Fibroblast of skin of left quadriceps (primary cell): ENCODE measurements at regions not wholly inside any gene's neighbourhood (a gene's known extent, or its start where the extent isn't known, plus 50 kb on each side); places are given as distances from the start of the nearest gene placed in this dataset.

Experiments
- DNase-seq, 2 experiments: peaks; one replicate each; pipeline ENCODE4 v3.0.0-alpha.2; 2013; ENCODE audit warnings: low read depth in 2 of 2

DNA sequence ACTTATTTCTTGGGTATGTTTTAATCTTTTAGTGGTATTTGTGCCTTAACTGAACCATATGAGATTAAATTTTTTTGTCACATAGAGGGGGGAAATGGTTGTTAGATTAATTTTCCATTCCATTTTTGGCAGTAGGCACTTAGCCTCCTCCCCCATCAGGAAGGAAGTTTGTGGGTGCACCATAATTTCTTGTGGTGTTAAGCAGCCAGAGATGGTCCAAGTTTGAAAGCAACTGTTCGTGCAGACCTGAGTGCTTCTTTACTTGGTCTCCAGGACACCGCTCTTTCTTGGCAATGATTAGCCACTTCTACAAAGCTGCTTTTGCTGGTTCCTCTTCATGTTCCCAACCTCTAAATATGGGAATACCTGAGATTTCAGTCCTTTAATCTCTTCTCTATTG is 92.7 kb upstream of the RPL34 start:
- DNase-seq, result no peak

DNA sequence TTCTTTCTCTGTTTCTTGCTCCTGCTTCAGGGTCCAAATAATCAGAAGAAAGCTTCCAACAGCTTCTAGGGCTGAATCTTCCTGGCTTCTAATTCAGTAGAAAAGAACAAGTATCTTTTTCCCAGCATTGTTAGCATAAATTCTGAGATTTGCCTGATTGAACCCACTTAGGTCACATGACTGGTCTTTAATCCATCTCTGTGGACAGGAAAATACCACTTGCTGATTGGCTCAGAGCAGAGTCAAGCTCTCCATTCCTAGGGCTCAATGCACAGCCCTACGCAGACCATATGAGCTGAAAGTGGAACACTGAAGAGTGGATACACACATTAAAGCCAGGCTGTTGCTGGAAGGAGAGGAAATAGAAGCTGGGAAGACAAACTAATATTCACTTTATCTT is 99.6 kb upstream of the RPL34 start:
- DNase-seq, result no peak

DNA sequence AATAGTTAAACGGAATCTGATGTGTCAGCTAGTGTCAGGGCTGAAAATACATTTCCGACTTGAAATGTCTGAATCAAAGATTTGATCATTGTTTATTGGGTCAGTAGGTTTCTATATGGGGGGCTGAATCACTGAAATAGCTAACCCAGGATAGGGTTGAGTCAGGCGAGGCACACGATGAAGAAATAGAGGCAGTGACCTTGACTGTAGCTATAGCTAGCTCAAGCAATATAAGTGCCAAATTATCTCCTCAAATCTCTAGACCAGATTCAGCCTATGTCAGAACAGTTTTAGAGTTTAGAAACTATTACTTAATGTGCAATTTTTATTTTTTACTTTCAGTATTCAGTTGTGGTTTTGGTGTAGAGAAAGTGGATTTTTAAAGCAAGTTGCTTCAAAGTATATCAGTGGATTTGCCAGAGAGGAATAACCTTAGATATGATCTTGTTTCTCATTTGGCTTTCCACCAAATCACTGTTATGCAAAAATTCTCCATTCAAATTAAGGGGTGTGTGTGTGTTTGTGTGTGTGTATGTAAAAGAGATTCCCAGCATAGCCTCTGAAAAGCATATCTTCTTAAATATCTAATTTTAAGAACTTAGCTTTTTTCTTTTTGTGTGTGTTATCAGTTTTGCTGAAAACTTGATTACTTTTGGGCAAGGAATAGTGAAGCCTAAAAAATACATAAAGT is 100.3 kb upstream of the RPL34 start:
- no peak for DNase-seq

DNA sequence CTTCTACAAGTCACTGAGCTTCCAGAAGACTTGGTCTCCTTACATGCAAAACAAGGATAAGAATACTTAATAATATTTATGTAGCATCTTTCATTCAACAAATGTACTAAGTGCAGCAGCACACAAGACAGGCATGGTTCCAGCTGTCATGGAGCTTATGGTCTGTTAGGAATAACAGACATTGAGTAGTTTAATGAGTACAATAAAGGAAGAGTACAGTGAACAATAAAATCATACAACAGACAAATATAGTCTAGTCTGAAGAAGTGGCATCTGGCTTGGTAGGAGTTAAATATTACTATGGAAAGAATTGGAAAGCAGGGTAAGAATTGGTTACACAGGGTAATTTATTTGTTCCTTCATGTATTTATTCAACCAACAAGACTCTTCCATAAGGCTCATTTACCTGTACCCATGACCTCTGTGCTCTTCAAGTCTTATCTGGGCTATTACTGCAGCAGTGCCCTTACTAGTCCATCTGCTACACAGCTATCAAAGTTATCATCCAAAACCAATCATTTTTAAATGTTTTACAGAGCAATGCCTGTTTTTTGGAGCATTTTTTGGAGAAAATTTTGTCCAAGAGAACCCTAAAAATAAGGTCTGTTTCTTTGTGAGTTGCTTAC is 101.1 kb upstream of the RPL34 start:
- DNase-seq, result no peak

DNA sequence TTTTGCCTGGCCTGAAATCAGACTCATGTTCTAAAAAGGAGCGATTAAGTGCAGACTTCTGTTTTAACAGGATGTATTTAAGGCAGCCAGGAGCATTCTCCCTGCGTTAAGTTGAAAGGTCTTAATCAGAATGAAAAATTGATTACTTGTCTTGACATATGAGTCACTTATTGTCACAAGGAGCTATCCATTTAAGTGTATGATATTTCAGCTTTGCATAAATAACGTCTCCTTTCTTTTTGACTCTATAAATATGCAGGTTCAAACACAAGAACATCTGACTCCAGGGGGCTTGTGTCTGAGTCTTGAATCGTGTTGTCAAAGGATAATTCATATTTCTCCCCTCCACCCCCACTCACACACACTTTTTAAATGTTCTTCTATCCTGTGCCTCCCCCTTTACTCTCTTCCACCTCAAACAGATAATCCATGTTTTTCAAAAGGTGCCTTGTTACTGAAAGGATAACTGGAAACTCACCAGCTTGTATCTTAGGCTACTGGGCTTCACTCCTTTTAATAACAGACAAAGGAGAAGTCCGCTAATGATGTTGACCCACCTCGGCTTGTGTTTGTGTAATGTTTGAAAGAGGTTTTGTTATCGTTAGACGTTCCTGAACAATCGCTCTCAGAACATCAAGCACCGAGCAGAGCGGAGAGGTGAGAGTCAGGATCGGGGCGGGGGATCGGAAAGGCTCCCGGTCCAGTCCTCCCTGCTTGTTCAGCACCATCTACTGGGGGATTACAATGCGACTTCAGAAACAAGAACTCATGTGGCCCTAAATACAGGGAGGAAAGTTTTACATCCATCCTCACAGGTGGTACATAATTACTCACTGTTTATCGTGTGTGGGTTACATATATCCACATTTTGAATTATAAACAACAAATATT is 107.5 kb upstream of the RPL34 start:
- DNase-seq, result peak; percentile 15 to 27

DNA sequence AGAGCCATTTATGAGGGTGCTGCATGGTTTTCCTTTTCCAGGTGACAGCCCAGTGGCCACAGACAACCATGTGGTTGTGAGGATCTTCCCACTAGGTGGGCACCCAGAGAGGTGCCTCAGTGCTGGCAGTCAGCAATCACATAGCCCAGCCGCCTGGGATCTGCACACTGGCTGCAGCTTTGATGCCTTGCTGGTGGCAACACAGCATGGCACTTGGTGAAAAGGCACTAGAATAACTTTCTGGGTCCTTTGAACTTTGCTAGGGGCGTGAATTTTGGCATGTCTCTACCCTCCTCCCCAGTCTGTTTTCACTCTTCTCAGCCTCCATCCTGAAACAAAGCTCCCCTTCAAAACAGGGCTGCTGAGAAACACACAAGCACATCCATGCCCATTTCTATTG is 108.8 kb upstream of the RPL34 start:
- DNase-seq, result no peak

DNA sequence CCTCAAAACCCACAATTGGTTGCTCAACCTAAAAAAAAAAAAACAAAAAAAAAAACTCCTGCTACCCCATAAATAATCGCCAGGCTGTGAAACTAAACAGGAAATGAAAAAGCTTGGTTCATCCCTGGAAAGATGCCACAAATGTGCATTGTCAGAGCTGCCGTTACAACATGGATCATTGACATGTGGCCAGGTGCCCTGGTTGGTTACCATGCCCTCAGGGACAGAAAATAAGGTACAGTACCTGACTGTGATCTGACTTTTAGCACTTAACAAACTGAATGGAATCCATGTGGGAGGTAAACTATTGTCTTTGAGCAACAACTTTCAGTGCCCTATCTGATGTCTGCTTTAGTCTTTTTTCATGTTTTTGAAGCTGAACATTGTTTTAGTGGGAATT is 118.0 kb upstream of the RPL34 start:
- no peak for DNase-seq

DNA sequence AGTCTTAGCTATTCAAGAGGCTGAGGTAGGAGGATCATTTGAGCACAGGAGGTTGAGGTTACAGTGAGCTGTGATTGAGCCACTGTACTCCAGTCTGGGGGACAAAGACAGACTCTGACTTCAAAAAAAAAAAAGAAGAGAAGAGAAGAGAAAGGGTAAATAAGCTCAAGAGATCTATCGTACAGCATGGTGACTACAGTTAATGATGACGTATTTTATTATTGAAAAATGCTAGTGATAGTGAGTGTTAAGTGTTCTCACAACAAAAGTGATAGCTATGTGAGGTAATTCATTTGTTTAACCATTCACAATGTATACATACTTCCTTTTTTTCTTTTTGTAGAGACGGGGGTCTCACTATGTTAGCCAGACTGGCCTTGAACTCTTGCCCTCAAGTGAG is 121.5 kb upstream of the RPL34 start:
- no peak for DNase-seq

DNA sequence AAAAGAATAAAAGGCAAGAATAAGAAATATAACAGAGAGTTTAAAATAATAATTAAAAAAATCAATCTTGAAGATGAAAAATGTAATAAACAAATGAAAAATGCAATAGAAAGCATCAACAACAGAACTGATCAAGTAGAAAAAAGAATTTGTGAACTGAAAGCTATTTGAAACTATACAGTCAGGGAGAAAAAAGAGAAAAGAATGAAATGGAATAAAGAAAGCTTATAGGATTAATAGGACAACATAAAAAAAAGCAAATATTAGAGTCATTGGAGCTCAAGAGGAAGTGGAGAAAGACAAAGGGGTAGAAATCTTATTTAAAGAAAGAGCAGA is 126.8 kb upstream of the RPL34 start:
- no peak for DNase-seq

DNA sequence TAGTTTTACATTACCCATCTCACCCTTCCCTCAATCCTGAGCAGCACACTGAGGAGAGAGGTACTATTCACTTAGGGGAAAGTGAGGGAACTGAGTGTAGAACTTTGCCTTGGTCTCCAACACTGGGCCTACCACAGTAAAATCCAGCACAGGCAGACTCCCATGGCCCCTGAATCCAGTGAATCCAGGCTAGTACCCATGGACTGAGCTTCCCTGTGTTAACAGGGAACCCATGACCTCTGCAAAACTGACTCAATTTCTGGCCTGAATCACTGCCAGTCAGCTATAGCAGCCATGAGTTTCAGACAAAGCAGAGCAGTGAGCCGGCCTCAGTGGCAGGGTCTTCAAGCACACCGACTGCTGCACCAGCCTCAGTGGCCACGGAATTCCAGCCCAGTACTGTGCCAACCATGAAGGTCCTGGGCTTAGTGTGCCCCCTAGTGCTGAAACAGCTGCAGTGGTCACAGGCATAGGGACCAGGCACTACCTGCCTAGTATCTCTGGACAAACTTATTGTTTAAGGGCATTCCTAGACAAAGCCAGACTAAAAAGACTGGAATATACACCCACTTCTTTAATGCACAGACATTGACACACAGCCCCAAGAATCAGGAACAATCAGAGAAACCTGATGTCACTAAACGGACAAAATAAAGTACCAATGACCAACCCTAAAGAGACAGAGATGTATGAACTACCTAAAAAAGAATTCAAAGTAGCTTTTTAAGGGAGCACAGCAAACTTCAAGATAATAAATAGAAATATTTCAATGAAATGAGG is 127.4 kb upstream of the RPL34 start:
- DNase-seq, result no peak

DNA sequence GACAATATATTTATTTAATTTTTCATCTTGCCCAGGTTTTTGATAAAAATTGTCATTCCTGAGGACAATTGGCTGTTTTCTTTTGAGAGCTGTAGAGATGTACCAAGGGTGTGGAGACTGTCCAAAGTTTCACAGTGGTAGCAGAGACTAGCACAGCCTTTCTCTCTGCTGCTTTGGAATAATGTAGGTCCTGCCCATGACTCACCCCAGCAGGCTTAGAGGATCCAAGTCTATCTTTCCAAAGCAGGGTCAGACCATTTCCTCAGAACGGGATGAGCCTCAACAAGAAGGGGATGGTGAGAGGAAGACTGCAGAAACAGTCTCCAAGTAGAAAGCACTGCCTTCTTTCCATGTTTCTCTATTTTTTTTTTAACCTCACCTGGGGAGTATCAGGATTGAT is 131.5 kb upstream of the RPL34 start:
- DNase-seq, result no peak

DNA sequence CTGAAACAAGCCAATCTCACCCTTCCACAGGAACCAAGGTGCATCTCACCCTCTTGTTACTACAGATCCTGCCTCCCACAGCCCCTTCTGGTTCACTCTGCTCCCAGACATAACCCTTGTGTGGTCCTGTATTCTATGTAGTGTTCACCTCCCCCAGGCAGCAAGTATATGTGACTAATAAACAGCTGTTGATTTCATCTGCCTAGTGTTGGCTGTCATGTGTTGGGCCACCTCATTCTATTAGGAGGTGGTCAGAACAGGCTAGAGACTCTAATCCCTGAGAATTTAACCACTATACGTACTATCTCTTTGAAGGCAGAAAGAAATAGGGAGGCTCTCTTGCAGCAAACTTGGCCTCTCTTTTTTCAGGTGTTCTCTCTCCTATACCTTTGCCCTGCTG is 134.3 kb upstream of the RPL34 start:
- no peak for DNase-seq

DNA sequence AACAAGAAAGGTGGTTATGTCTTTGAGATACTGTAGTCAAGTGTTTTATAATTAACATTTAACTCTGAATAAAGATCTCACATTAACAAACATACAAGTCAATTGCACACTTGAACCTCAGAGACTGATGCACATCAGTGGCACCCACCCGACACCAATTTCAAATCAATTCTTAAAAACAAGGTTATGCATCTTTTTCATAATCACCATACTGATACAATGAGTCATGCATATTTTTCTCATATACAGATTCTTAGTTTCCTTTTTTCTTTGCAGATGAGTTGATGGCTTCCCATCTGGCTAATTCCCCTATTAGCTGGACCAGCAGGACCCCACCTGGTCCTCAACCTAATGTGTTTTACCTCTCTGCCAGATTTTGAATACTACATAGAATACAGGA is 136.2 kb upstream of the RPL34 start:
- DNase-seq, result no peak

DNA sequence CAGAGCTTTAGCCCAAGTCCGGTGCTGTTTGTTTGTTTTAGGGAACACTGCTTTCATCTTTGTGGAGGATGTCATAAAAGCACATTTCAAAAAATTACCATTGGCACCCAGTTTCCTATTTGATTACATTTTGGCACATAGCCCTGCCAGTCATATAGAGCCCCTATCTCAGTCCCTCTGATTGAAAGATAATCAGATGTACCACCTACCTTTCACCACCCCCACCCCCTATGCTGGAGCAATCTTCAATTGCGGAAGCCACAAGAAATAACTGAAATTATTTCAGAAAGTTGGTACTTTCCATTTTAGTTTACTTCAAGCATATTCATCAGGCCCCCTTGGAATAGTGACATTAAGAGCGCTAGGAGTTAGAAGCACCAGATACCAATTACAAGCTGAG is 136.7 kb upstream of the RPL34 start:
- DNase-seq, result no peak

DNA sequence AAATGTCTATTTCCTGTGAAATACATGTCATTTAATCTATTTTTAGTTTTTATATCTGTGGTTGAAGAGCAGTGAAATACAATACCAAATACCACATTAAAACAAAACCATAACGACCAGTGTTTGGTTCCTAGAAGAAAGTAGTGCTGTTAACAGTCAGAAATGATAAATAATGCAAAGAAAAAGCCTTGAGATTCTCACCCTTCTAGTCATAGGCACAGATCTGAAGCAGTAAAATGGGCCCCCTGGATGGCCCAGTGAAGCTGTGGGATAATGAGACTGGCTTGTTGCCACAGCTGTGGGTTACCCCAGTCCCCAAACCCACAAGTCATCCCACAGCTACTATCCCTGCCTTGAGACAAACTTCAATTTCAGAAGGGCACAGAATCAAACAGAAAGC is 137.3 kb upstream of the RPL34 start:
- DNase-seq, result no peak

DNA sequence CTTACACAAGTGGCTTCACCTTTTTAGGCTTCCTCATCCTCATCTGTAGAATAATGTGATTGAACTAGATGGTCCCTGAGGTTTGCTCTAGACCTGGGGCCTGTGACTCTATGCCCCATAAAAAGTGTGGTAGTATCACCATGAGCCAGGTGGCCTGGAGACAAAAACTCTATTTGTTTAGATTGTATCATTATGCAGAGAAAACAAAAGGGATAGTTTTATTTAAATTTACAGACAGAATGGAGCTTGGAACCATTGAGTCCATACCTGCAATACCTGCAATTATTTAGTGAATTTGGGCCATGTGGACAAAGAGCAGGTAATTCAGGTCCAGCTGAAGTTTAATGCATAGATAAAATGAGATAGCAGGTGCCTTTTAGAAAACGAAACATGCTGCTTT is 139.5 kb upstream of the RPL34 start:
- no peak for DNase-seq

DNA sequence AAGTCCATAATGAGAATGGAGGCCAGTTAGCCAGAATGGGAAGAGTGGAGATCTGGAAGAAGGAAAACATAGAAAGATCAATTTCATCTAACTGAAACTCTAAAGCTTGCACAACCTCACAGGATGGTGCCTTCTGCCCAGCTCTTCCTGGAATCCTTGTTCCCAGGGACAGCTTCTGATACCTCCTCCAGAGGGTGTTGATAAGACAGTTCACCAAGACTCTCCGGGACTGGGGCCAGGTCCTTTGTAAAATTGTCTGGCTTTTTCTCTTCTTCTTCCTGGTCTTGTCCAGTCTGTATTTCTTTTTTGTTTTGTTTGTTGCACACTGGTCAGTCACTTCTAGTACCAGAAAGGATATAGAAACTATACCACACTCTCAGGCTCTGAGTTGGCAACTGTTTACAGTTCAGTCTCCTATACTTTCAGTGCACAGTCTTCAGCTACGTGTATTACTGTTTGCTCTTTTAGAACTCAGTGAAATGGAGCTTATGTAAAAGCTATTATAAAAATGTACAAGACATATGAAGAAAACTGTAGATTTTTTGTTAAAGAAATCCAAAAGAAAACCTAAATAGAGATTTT is 142.8 kb upstream of the RPL34 start:
- DNase-seq, result no peak

DNA sequence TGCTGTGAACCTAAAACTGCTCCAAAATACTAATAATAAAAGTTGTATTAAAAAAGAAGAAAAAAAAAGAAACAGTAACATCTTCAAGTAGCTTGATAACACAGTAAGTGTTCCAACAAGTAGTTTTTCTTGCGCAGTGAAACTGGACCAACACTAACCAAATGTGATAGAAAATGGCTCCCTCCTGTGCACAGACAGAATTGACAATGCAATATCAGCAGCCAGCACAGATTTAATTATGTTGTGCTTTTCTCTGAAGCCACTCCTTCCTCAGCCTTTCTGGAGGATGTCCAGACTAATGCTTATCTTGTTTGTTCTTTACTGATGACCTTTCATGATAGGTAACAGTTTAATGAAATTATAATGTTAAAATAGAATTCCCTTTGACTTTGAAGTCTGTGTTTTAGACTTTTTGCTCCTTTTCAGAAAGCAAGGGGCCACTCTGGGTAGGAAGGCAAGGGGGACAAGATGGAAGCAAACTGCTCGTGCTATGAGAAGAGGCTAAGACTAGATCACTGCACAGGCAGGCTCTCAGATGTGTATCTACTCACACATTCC is 147.1 kb upstream of the RPL34 start:
- DNase-seq, result no peak

DNA sequence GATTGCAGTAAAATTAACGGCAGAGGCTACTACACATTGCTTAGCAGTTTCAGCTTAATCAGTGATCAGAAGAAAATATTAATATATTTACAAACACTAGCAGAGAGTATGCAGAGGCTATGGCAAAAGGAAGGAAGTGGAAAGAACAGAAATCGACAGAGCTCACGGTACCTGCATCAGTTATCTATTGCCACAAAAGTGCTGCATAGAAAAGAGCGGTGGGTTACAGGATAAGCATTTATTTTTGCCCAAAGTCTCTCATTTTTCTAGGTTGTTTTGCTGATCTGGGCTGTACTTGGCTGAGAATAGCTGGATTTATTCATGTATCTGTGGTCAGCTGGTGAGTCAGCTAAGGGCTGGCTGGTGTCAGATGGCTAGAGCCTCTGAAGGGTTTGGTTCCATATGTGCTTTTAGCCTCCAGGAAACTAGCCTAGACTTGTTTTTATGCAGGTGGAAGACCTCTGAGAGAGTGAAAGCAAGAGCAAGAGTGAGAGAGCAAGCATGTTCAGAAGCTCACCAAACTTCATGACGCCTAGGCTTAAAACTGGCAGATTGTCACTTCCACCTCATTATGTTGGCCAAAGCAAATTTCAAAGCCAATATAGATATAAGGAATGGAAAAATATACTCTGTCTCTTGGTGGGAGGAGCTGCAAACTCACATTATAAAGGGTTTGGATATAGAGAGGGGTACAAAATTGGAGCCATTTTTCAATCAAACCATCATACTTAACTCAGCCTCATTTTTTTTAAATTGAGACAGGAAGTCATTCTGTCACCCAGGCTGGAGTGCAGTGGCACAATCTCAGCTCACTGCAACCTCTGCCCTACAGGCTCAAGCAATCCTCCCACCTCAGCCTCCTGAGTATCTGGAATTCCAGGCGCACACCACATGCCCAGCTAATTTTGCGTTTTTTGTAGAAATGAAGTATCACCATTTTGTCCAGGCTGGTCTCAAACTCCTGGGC is 153.2 kb upstream of the RPL34 start:
- DNase-seq, result peak; percentile 6 to 13

DNA sequence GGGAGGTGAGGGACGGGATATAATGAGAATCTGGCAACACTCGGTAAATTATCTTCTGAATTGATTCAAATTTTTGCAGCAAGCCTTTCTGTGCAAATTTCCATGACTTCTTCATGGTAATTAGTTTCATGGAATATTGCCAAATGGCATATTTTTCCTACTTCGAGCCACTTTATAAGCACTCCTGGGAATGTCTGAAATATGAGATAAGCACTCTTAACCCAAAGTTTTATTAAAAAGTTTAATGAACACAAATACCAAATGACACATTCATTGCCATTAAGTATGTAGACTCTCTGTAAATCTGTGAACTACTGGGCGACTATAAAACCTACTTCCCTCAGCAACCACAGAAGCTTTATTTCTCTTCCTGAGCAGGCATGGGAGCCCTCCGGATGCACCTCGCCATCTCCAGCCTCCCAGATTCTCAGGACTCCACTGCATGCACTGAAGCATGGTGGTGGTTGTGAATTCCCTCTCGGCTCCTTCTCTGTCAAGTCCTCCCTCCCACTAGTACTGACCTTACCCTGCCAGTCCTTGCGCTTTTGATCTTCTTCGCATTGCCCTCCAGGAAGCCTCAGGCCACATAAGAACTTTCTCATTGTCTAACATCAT is 154.4 kb upstream of the RPL34 start:
- DNase-seq, result no peak
